ENCODE measurements at regions not wholly inside any gene's neighbourhood (a gene's known extent, or its start where the extent isn't known, plus 50 kb on each side); places are given as distances from the start of the nearest gene placed in this dataset.
A peak's percentile ranks its signal among the peaks of the same experiment; 100 is the strongest.
"Not testable (repeated sequence)": the region's sequence is repeated elsewhere in the genome, so short reads cannot be mapped to it uniquely, and the experiment has no call there.

DNA sequence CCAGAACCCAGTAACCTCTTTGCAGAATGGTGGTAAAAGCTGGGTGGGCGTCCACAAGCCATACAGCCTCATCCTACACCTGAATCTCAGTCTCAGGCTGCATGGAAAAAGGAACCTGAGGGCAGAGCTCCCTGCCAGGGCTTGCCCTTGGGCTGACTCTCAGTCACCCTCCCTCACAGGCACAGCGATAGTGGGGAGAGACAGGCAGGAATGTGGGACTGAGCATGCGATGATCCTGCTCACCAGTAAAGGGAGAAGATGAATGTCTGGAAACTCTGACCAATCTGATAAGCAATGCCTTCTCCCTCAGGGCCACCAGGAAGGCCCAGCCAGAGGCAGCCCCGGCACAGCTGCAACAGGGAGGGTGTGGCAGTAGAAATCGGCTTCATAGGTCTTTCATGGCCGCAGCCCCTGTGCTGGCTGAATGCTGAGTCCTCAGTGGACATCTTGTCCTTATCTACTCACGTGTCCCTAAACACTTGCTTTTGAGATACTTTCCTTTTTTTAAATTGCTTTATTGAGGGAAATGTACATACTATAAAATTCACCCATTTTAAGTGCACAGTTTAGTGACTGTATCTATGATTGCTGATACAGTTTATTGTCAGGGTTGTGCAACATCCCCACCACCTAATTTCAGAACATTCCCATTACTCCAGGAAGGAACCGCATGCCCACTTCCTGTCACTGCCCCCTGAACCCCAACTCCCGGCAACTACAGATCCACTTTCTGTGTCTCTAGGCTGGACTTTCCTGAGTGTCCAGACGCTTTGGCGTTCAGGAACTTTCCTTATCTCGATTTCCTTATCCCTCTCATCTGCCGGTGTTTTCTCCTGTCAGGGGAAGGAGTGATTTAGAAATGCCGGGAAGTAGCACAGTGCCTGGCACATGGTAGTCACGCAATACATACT lies 258.1 kb downstream of the PCNX1 start:
- Mint-ChIP-seq H3K4me1 (ENCODE audit: low read depth) (peaks cover 20% of the 10 kb centered on the region), H3K9me3 (peaks cover 9% of the 10 kb centered on the region)
- intact Hi-C loops (cut with micrococcal nuclease): loop anchor here (1.0 to 5.0 kb wide), 2 partner anchors 102 to 155 kb away; partner anchors contain the start of gene SIPA1L1

DNA sequence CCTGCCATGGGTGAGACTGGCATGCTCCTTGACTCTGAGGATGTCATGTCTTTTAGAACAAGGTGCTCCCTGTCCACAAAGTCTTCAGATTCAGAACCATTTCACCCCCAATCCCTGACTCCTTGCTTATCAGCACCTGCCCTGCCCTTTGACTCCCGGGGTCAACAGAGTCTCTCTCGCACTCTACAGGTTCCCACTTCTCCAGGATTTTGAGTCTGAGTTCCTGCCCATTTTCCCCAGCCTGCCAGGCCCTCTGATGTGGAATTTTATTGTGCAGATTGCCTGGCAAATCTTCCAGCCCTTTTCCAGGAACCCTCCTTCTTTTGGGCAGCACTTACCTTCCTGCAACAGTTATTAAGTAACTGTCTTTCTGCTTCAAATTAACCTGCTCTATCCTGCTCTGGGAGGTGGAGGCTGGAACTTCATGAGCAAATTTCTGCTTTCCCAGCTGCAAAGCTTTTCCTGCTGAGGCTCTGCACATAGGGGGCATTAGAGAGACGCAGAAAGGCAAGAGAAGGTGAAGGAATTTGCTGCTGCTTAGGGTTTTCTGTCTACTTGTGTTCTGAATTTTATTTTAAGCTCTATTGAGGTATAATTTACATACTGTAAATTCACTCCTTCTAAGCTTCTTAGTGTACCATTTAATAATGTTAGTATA lies 259.1 kb downstream of the PCNX1 start:
- H3K27ac Mint-ChIP-seq: no peak overlapping the region
- peaks cover 20% of the 10 kb centered on the region for H3K4me1 Mint-ChIP-seq (ENCODE audit: low read depth)
- intact Hi-C loops (cut with micrococcal nuclease): loop anchor here (1.0 to 5.0 kb wide), 2 partner anchors 101 to 154 kb away; partner anchors contain the start of gene SIPA1L1
- H3K36me3 Mint-ChIP-seq (ENCODE audit: low read depth): no peaks in the 10 kb centered on the region
- H3K4me3 Mint-ChIP-seq: no peak overlapping the region
- H3K9me3 Mint-ChIP-seq: no peaks in the 10 kb centered on the region
- H3K27me3 Mint-ChIP-seq (ENCODE audit: insufficient read depth): peaks cover 10% of the 10 kb centered on the region
- no peak for DNase-seq (ENCODE audit: low spot score)

More for the DNA sequence above, 258.1 kb downstream of the PCNX1 start:
- Mint-ChIP-seq H3K27ac (no peak overlapping the region), H3K27me3 (ENCODE audit: insufficient read depth) (peaks cover 13% of the 10 kb centered on the region), H3K4me3 (no peak overlapping the region), H3K36me3 (ENCODE audit: low read depth) (no peaks in the 10 kb centered on the region)
- DNase-seq (ENCODE audit: low spot score): no peak

GRCh38 chr14:71167325-71167950 lies 260.2 kb downstream of the PCNX1 start:
- intact Hi-C loops (cut with micrococcal nuclease): loop anchor here (5.0 kb wide), 1 partner anchor 100 kb away; no protein-coding TSS in a partner anchor
- DNase-seq (ENCODE audit: low spot score); H3K9me3 Mint-ChIP-seq; H3K4me3 Mint-ChIP-seq; H3K27ac Mint-ChIP-seq; H3K36me3 Mint-ChIP-seq (ENCODE audit: low read depth): not testable (repeated sequence)
- Mint-ChIP-seq H3K4me1 (ENCODE audit: low read depth) (peaks cover 20% of the 10 kb centered on the region), H3K27me3 (ENCODE audit: insufficient read depth) (peaks cover 13% of the 10 kb centered on the region)

- H3K9me3 Mint-ChIP-seq; H3K36me3 Mint-ChIP-seq (ENCODE audit: low read depth): not testable (repeated sequence)
- intact Hi-C loops (cut with micrococcal nuclease): loop anchor here (2.0 to 5.0 kb wide), 3 partner anchors 25 to 99 kb away; no protein-coding TSS in a partner anchor
- Mint-ChIP-seq H3K27ac (peak overlapping the region; percentile 2), H3K27me3 (ENCODE audit: insufficient read depth) (peaks cover 14% of the 10 kb centered on the region), H3K4me1 (ENCODE audit: low read depth) (peaks cover 20% of the 10 kb centered on the region), H3K4me3 (peak overlapping the region; percentile 58)
- peak; percentile 3 for DNase-seq (ENCODE audit: low spot score)
These were observed 260.9 kb downstream of the PCNX1 start for GRCh38 chr14:71168161-71168560.

DNA sequence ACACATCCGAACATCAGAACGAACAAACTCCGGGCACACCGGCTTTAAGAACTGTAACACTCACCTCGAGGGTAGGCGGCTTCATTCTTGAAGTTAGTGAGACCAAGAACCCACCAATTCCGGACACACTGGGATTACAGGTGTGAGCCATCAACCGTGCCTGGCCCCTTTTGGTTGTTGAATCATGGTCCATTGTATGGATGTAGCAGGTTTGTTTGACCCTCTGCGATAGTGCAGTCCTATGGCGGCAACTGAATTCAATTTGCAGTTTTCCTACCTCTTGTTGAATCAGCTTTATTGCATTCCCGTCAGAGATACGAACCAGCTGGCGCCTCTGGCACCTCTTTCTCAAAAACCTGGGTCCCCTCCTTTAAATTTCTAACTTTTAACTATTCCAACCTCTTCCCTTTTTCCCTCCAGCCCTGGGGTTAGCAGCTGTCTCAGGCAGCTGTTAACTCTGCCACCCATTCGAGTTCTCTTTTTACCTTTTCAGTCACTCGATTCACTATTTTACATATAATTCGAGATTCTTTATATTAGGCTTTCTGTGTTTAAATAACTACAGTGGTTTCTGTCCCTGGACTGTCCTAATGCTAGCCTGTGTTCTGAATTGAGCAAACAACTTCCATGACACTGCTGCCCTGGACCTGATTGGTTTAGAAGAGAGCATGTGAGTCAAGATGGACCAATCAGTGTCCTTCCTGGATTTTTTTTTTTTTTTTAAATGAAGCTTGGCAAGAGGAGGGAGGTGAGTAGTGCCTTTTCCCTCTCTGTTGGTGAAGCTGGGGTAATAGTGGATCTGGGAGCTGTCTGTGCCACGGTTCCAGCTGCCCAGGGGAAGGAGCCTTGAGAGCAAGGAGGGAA lies 261.5 kb downstream of the PCNX1 start:
- H3K4me1 Mint-ChIP-seq (ENCODE audit: low read depth): peaks cover 20% of the 10 kb centered on the region
- intact Hi-C loops (cut with micrococcal nuclease): loop anchor here (2.0 to 5.0 kb wide), 3 partner anchors 26 to 99 kb away; no protein-coding TSS in a partner anchor

DNA sequence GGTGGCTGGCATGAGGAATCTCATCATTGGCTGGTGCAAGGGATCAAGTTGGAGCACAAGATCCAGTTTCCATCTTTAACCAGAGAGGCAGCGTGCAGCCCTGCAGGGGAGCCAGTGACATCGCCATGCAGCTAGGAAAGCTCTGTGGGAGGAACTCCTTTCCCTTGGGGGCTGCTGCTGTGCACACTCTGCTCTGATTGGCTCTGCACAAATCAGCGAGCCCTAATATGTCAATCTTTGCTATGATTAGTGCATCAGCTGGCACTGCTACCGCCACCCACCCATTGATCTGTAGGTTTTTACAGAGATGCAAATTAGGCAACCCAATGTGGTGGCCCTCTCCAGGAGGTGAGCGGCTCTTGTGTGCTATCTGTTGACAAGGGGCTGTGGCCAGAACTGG lies 262.6 kb downstream of the PCNX1 start:
- H3K4me1 Mint-ChIP-seq (ENCODE audit: low read depth): peaks cover 20% of the 10 kb centered on the region
- no peaks in the 10 kb centered on the region for H3K36me3 Mint-ChIP-seq (ENCODE audit: low read depth)
- no peak overlapping the region for H3K4me3 Mint-ChIP-seq
- no peaks in the 10 kb centered on the region for H3K9me3 Mint-ChIP-seq
- intact Hi-C loops (cut with micrococcal nuclease): loop anchor here (2.0 to 5.0 kb wide), 3 partner anchors 27 to 97 kb away; no protein-coding TSS in a partner anchor
- peaks cover 14% of the 10 kb centered on the region for H3K27me3 Mint-ChIP-seq (ENCODE audit: insufficient read depth)
- no peak for DNase-seq (ENCODE audit: low spot score)
- no peak overlapping the region for H3K27ac Mint-ChIP-seq

More for the DNA sequence above, 261.5 kb downstream of the PCNX1 start:
- H3K9me3 Mint-ChIP-seq: no peaks in the 10 kb centered on the region
- H3K27ac Mint-ChIP-seq: peak overlapping the region; percentile 2
- DNase-seq (ENCODE audit: low spot score): no peak
- H3K4me3 Mint-ChIP-seq: peak overlapping the region; percentile 72
- peaks cover 14% of the 10 kb centered on the region for H3K27me3 Mint-ChIP-seq (ENCODE audit: insufficient read depth)
- no peaks in the 10 kb centered on the region for H3K36me3 Mint-ChIP-seq (ENCODE audit: low read depth)

GRCh38 chr14:71175491-71175890 lies 268.2 kb downstream of the PCNX1 start:
- H3K36me3 Mint-ChIP-seq (ENCODE audit: low read depth): no peaks in the 10 kb centered on the region
- DNase-seq (ENCODE audit: low spot score): no peak
- peaks cover 10% of the 10 kb centered on the region for H3K27me3 Mint-ChIP-seq (ENCODE audit: insufficient read depth)
- H3K4me3 Mint-ChIP-seq: no peak overlapping the region
- no peak overlapping the region for H3K27ac Mint-ChIP-seq
- intact Hi-C loops (cut with micrococcal nuclease): no loop called here
- no peaks in the 10 kb centered on the region for H3K9me3 Mint-ChIP-seq
- H3K4me1 Mint-ChIP-seq (ENCODE audit: low read depth): no peaks in the 10 kb centered on the region

- no peak for DNase-seq (ENCODE audit: low spot score)
- no peak overlapping the region for H3K27ac Mint-ChIP-seq
- H3K4me1 Mint-ChIP-seq (ENCODE audit: low read depth): no peaks in the 10 kb centered on the region
- intact Hi-C loops (cut with micrococcal nuclease): no loop called here
- H3K4me3 Mint-ChIP-seq: no peak overlapping the region
- no peaks in the 10 kb centered on the region for H3K9me3 Mint-ChIP-seq
- no peaks in the 10 kb centered on the region for H3K36me3 Mint-ChIP-seq (ENCODE audit: low read depth)
- H3K27me3 Mint-ChIP-seq (ENCODE audit: insufficient read depth): peaks cover 3% of the 10 kb centered on the region
These were observed 271.8 kb downstream of the PCNX1 start for GRCh38 chr14:71179066-71179465.

DNA sequence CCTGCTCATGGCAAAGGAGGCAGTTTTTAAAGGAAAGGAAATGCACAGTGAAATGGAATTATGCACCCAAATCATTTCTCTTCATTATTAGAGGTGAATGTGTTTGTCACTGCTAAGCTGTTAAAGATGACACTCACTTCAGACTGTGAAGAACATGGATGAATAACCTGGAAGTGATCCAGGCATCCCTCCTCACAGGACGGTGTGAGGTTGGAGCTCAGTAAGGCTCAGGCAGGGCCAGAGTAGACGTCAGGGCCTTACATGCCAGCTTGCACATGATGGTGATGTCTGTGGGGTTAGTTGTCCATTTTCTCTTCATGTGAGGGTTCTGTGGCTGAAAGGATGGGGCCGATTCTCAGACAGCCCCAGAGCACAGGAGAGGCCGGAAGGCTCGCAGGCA lies 273.1 kb downstream of the PCNX1 start:
- Mint-ChIP-seq H3K4me3 (no peak overlapping the region), H3K27me3 (ENCODE audit: insufficient read depth) (peaks cover 3% of the 10 kb centered on the region), H3K9me3 (no peaks in the 10 kb centered on the region), H3K4me1 (ENCODE audit: low read depth) (no peaks in the 10 kb centered on the region), H3K36me3 (ENCODE audit: low read depth) (no peaks in the 10 kb centered on the region), H3K27ac (no peak overlapping the region)
- intact Hi-C loops (cut with micrococcal nuclease): no loop called here
- no peak for DNase-seq (ENCODE audit: low spot score)

- H3K27ac Mint-ChIP-seq: no peak overlapping the region
- H3K9me3 Mint-ChIP-seq: no peaks in the 10 kb centered on the region
- no peak overlapping the region for H3K4me3 Mint-ChIP-seq
- no peaks in the 10 kb centered on the region for H3K36me3 Mint-ChIP-seq (ENCODE audit: low read depth)
- peaks cover 9% of the 10 kb centered on the region for H3K27me3 Mint-ChIP-seq (ENCODE audit: insufficient read depth)
- no peaks in the 10 kb centered on the region for H3K4me1 Mint-ChIP-seq (ENCODE audit: low read depth)
- intact Hi-C loops (cut with micrococcal nuclease): no loop called here
- DNase-seq (ENCODE audit: low spot score): no peak
These were observed 274.1 kb downstream of the PCNX1 start for GRCh38 chr14:71181215-71182003.

GRCh38 chr14:71183876-71184689 lies 276.8 kb downstream of the PCNX1 start:
- H3K36me3 Mint-ChIP-seq (ENCODE audit: low read depth): no peaks in the 10 kb centered on the region
- intact Hi-C loops (cut with micrococcal nuclease): no loop called here
- DNase-seq (ENCODE audit: low spot score): no peak
- no peaks in the 10 kb centered on the region for H3K9me3 Mint-ChIP-seq
- H3K27me3 Mint-ChIP-seq (ENCODE audit: insufficient read depth): peaks cover 11% of the 10 kb centered on the region
- no peak overlapping the region for H3K4me3 Mint-ChIP-seq
- no peak overlapping the region for H3K27ac Mint-ChIP-seq
- H3K4me1 Mint-ChIP-seq (ENCODE audit: low read depth): no peaks in the 10 kb centered on the region

Measured in activated T-helper 1 cell treated with anti-CD3 and anti-CD28 coated beads, Interleukin-12 subunit alpha, Interleukin-12 subunit beta, Interleukin-2, Interleukin-4 antibody, amounts not matched to agents 30 ng/mL and 10 ng/mL and 1 ng/mL, durations not matched to agents 14 hours and 24 hours and 36 hours (primary cell).